Lower lobe of right lung (tissue), 2 donors: ENCODE measurements at regions not wholly inside any gene's neighbourhood (a gene's known extent, or its start where the extent isn't known, plus 50 kb on each side); places are given as distances from the start of the nearest gene placed in this dataset.

Experiments used
- ATAC-seq, 2 donors: fragments of 200-7000 bp; cut with Tn5 transposase; one replicate each; pipeline ENCODE4 v1.9.1; 2020 to 2022; ENCODE audit warnings: mild to moderate bottlenecking in 2 of 2, moderate library complexity in 2 of 2
- DNase-seq: peaks from one replicate; pipeline ENCODE4 v3.0.0-alpha.2; 2020
- H3K27ac ChIP-seq: fragments of 200-600 bp; one replicate; pipeline ENCODE4 v1.8.0; 2022
- H3K27me3 ChIP-seq: fragments of 200-600 bp; one replicate; pipeline ENCODE4 v1.8.0; 2022; ENCODE audit warnings: low read depth
- H3K36me3 ChIP-seq: fragments of 200-600 bp; one replicate; pipeline ENCODE4 v1.8.0; 2022; ENCODE audit warnings: mild to moderate bottlenecking
- H3K4me1 ChIP-seq: fragments of 200-600 bp; one replicate; pipeline ENCODE4 v1.8.0; 2022
- H3K4me3 ChIP-seq: fragments of 200-600 bp; one replicate; pipeline ENCODE4 v1.8.0; 2022; ENCODE audit warnings: mild to moderate bottlenecking
- H3K9me3 ChIP-seq: fragments of 200-600 bp; one replicate; pipeline ENCODE4 v1.8.0; 2022
- CTCF ChIP-seq: fragments of 200-600 bp; IDR thresholded peaks from one replicate; pipeline ENCODE4 v1.8.0; 2022; ENCODE audit warnings: antibody characterized with exemption, mild to moderate bottlenecking
- intact Hi-C: fragments of 100-400 bp; cut with DNase I; formaldehyde crosslinking; loops from one replicate; pipeline ENCODE4 v1.11.0; 2022
- donor health status: DM: no; HTN: yes; CAD: no; lungs with severe emphysema.

GRCh38 chr3:35081899-35082298, 557.4 kb upstream of the ARPP21 start:
- no peak for DNase-seq
- intact Hi-C loops: no loop called here
- no peaks in the 10 kb centered on the region for H3K4me1 ChIP-seq
- no peak for TF ChIP-seq CTCF
- no peaks in the 10 kb centered on the region for H3K36me3 ChIP-seq
- H3K9me3 ChIP-seq: no peaks in the 10 kb centered on the region
- H3K27ac ChIP-seq: no peak overlapping the region
- no peak for ATAC-seq
- no peaks in the 10 kb centered on the region for H3K27me3 ChIP-seq
- H3K4me3 ChIP-seq: no peak overlapping the region

- no peak overlapping the region for H3K27ac ChIP-seq
- peaks cover 7% of the 10 kb centered on the region for H3K9me3 ChIP-seq
- no peak overlapping the region for H3K4me3 ChIP-seq
- no peak for TF ChIP-seq CTCF
- intact Hi-C loops: no loop called here
- H3K36me3 ChIP-seq: no peaks in the 10 kb centered on the region
- no peaks in the 10 kb centered on the region for H3K27me3 ChIP-seq
- no peak for DNase-seq
- no peaks in the 10 kb centered on the region for H3K4me1 ChIP-seq
- ATAC-seq: no peak
Measured at GRCh38 chr3:35088943-35089342, 550.4 kb upstream of the ARPP21 start.

DNA sequence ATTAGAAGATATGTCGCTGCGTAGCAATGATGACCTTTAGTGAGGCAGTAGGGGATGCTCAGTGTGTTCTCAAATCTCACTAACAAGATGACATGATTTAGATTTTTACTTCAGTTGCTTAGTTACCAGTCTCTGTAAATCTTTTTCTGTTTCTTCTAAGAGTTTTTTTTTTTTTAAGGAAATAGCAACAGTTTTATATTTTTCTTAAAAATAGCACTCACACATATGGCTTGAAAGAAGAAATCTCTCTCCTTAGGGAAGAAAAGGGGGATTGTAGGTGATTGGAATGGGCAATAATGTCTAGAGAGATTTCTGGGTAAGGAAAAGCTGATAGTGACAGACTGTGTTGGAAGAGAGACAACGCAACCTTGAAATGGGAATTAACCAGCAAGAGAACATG, 524.6 kb upstream of the ARPP21 start:
- ATAC-seq (no peak), DNase-seq (no peak)
- Histone ChIP-seq H3K9me3 (no peaks in the 10 kb centered on the region), H3K4me3 (no peak overlapping the region), H3K36me3 (no peaks in the 10 kb centered on the region), H3K4me1 (no peaks in the 10 kb centered on the region), H3K27me3 (no peaks in the 10 kb centered on the region), H3K27ac (no peak overlapping the region)
- intact Hi-C loops: no loop called here
- no peak for TF ChIP-seq CTCF

DNA sequence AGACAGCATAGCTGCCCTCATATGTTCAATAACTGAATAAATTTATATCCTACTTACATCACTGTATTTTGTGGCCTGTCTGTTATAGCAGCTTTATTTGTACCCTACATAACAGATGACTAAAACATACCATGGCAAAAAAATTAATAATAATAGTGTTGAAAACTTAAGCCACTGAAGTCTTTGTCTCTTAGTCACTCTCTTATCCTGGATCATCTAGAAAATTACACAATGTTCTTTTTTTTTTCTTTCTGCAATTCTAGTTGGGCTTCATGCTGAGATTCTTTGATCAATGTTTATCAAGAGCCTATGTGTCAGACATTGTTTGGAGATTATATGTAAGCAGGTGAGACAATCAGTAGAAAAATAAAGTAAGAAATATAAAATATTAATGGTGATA, 519.3 kb upstream of the ARPP21 start:
- DNase-seq (no peak), ATAC-seq (no peak)
- no peaks in the 10 kb centered on the region for H3K9me3 ChIP-seq
- H3K4me3 ChIP-seq: no peak overlapping the region
- H3K27ac ChIP-seq: no peak overlapping the region
- H3K4me1 ChIP-seq: no peaks in the 10 kb centered on the region
- TF ChIP-seq CTCF: no peak
- no peaks in the 10 kb centered on the region for H3K36me3 ChIP-seq
- intact Hi-C loops: no loop called here
- no peaks in the 10 kb centered on the region for H3K27me3 ChIP-seq

GRCh38 chr3:35137612-35138011, 501.7 kb upstream of the ARPP21 start:
- no peak for ATAC-seq
- intact Hi-C loops: no loop called here

More at GRCh38 chr3:35137612-35138011, 501.7 kb upstream of the ARPP21 start:
- Histone ChIP-seq H3K27ac (no peak overlapping the region), H3K9me3 (peaks cover 4% of the 10 kb centered on the region), H3K4me1 (no peaks in the 10 kb centered on the region), H3K36me3 (no peaks in the 10 kb centered on the region), H3K27me3 (no peaks in the 10 kb centered on the region), H3K4me3 (no peak overlapping the region)
- no peak for TF ChIP-seq CTCF
- DNase-seq: no peak
